Right lobe of liver (tissue), 4 donors: ENCODE measurements at regions not wholly inside any gene's neighbourhood (a gene's known extent, or its start where the extent isn't known, plus 50 kb on each side); places are given as distances from the start of the nearest gene placed in this dataset.

ENCODE experiments used
- CTCF ChIP-seq, 4 donors: fragments of 200-600 bp in 3 of 4; fragments of 450-650 bp in 1 of 4; IDR thresholded peaks; one replicate each; pipeline versions ENCODE4 v1.5.1 to v1.8.0; 2016 to 2022; ENCODE audit warnings: antibody characterized with exemption in 4 of 4, mild to moderate bottlenecking in 2 of 4
- POLR2A ChIP-seq: fragments of 450-650 bp; IDR thresholded peaks from one replicate; pipeline ENCODE4 v1.6.1; 2017; ENCODE audit warnings: antibody characterized with exemption, mild to moderate bottlenecking
- donor health status: DM: no; HTN: no; CAD: no.
- donor health status: DM: no; HTN: no; CAD: no.
- donor health status: DM: no; HTN: yes; CAD: no.

- TF ChIP-seq CTCF (IDR thresholded peaks at IDR 0.05): no peak
- TF ChIP-seq POLR2A: no peak
Observed at GRCh38 chr17:45677770-45678169, 106.3 kb upstream of the CRHR1 start.
